ENCODE measurements at regions not wholly inside any gene's neighbourhood (a gene's known extent, or its start where the extent isn't known, plus 50 kb on each side); places are given as distances from the start of the nearest gene placed in this dataset.

GRCh38 chr17:83201206-83202001, 122.0 kb downstream of the METRNL start:
- Mint-ChIP-seq H3K27ac (peak overlapping the region in 5 of 9 donors; percentile 28 to 96 (median 59)), H3K9me3 (no peaks in the 10 kb centered on the region), H3K36me3 (no peaks in the 10 kb centered on the region), H3K4me1 (peaks cover 18 to 59% (median 34%) of the 10 kb centered on the region in 7 donors), H3K4me3 (peak overlapping the region in 1 of 10 donors; percentile 17), H3K27me3 (no peaks in the 10 kb centered on the region)
- DNase-seq (peak in 1 of 9 donors; percentile 20), ATAC-seq (no peak)
- H3K27me3 ChIP-seq (ENCODE audit: control insufficient read depth in 2 of 2, insufficient read depth in 2 of 2, low read length in 2 of 2) = no peaks in the 10 kb centered on the region
- ChIA-PET CTCF (interaction anchor here (0.5 to 2.5 kb wide), 3 partner anchors 358 to 421 kb away, joined by 3 to 7 read pairs (median 4); no protein-coding TSS in a partner anchor), POLR2A (no interaction called here)
- no peaks in the 10 kb centered on the region for H3K9me3 ChIP-seq (ENCODE audit: control insufficient read depth in 2 of 3, low read length in 3 of 3)
- H3K27ac ChIP-seq (ENCODE audit: low read depth, low read length) = no peak overlapping the region
- H3K36me3 ChIP-seq (ENCODE audit: control insufficient read depth in 2 of 3, insufficient read depth in 3 of 3, low read length in 3 of 3) = no peaks in the 10 kb centered on the region
- H3K4me3 ChIP-seq (ENCODE audit: low read length) = no peak overlapping the region
- peaks cover 21 to 22% of the 10 kb centered on the region in 2 donors for H3K4me1 ChIP-seq (ENCODE audit: control insufficient read depth in 2 of 2, insufficient read depth in 2 of 2, low read length in 2 of 2)
- intact Hi-C loops (cut with micrococcal nuclease) = no loop called here

GRCh38 chr17:83202002-83203000, 122.9 kb downstream of the METRNL start:
- ChIA-PET POLR2A (interaction anchor here (0.6 kb wide), 1 partner anchor 721 kb away, joined by 3 read pairs; no protein-coding TSS in a partner anchor), CTCF (no interaction called here)
- peaks cover 21 to 22% of the 10 kb centered on the region in 2 donors for H3K4me1 ChIP-seq (ENCODE audit: control insufficient read depth in 2 of 2, insufficient read depth in 2 of 2, low read length in 2 of 2)
- no peaks in the 10 kb centered on the region for H3K9me3 Mint-ChIP-seq
- ATAC-seq (no peak), DNase-seq (peak in 2 of 9 donors; percentile 4 to 21)
- H3K36me3 ChIP-seq (ENCODE audit: control insufficient read depth in 2 of 3, insufficient read depth in 3 of 3, low read length in 3 of 3) = no peaks in the 10 kb centered on the region
- H3K27ac ChIP-seq (ENCODE audit: low read depth, low read length) = no peak overlapping the region
- H3K9me3 ChIP-seq (ENCODE audit: control insufficient read depth in 2 of 3, low read length in 3 of 3) = no peaks in the 10 kb centered on the region
- no peaks in the 10 kb centered on the region for H3K27me3 Mint-ChIP-seq
- H3K36me3 Mint-ChIP-seq = no peaks in the 10 kb centered on the region
- H3K4me1 Mint-ChIP-seq = peaks cover 18 to 59% (median 34%) of the 10 kb centered on the region in 7 donors
- H3K27me3 ChIP-seq (ENCODE audit: control insufficient read depth in 2 of 2, insufficient read depth in 2 of 2, low read length in 2 of 2) = no peaks in the 10 kb centered on the region
- no peak overlapping the region for H3K4me3 ChIP-seq (ENCODE audit: low read length)
- H3K27ac Mint-ChIP-seq = peak overlapping the region in 4 of 9 donors; percentile 25 to 88 (median 60)
- H3K4me3 Mint-ChIP-seq = peak overlapping the region in 1 of 10 donors; percentile 29
- intact Hi-C loops (cut with micrococcal nuclease) = no loop called here

DNA sequence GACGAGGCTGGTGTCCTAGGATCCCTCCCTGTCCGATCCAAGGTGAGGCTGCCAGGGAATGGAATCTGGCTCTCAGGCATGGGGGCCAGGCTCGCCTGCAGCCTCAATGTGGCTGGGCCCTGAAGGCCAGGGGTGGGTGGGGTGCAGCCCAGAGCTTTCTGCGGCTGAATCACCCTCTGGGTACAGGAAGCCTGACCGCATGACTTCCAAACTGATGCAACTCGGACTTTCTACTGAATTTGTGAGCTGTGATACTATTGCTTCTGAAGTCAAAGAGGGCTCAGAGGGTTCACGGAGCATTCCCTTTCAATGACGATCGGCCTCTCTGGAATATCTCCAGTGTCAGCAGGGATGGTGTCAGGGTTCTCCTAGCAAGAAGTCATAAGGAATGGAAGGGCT, 123.7 kb downstream of the METRNL start:
- Mint-ChIP-seq H3K4me3 (no peak overlapping the region), H3K9me3 (no peaks in the 10 kb centered on the region), H3K4me1 (peaks cover 18 to 54% (median 32%) of the 10 kb centered on the region in 7 donors), H3K36me3 (no peaks in the 10 kb centered on the region), H3K27me3 (no peaks in the 10 kb centered on the region), H3K27ac (peak overlapping the region in 1 of 9 donors; percentile 59)
- no peak overlapping the region for H3K27ac ChIP-seq (ENCODE audit: low read depth, low read length)
- intact Hi-C loops (cut with micrococcal nuclease) = no loop called here
- ChIA-PET POLR2A (no interaction called here), CTCF (no interaction called here)
- H3K9me3 ChIP-seq (ENCODE audit: control insufficient read depth in 2 of 3, low read length in 3 of 3) = no peaks in the 10 kb centered on the region
- H3K36me3 ChIP-seq (ENCODE audit: control insufficient read depth in 2 of 3, insufficient read depth in 3 of 3, low read length in 3 of 3) = no peaks in the 10 kb centered on the region
- ATAC-seq = peak; percentile 39
- H3K4me1 ChIP-seq (ENCODE audit: control insufficient read depth in 2 of 2, insufficient read depth in 2 of 2, low read length in 2 of 2) = peaks cover 21 to 22% of the 10 kb centered on the region in 2 donors
- no peaks in the 10 kb centered on the region for H3K27me3 ChIP-seq (ENCODE audit: control insufficient read depth in 2 of 2, insufficient read depth in 2 of 2, low read length in 2 of 2)
- H3K4me3 ChIP-seq (ENCODE audit: low read length) = no peak overlapping the region
- DNase-seq = peak in 3 of 9 donors; percentile 4 to 20 (median 15)

GRCh38 chr17:83203472-83204221, 124.2 kb downstream of the METRNL start:
- no peak overlapping the region for H3K27ac ChIP-seq (ENCODE audit: low read depth, low read length)
- no peak overlapping the region for H3K4me3 ChIP-seq (ENCODE audit: low read length)
- DNase-seq (peak in 3 of 9 donors; percentile 4 to 21 (median 8)), ATAC-seq (no peak)
- H3K4me1 Mint-ChIP-seq = peaks cover 18 to 51% (median 32%) of the 10 kb centered on the region in 7 donors
- H3K4me3 Mint-ChIP-seq = no peak overlapping the region
- no peaks in the 10 kb centered on the region for H3K36me3 ChIP-seq (ENCODE audit: control insufficient read depth in 2 of 3, insufficient read depth in 3 of 3, low read length in 3 of 3)
- peaks cover 16 to 18% of the 10 kb centered on the region in 2 donors for H3K4me1 ChIP-seq (ENCODE audit: control insufficient read depth in 2 of 2, insufficient read depth in 2 of 2, low read length in 2 of 2)
- H3K36me3 Mint-ChIP-seq = no peaks in the 10 kb centered on the region
- no peaks in the 10 kb centered on the region for H3K9me3 Mint-ChIP-seq
- no peaks in the 10 kb centered on the region for H3K27me3 Mint-ChIP-seq
- no peaks in the 10 kb centered on the region for H3K27me3 ChIP-seq (ENCODE audit: control insufficient read depth in 2 of 2, insufficient read depth in 2 of 2, low read length in 2 of 2)
- POLR2A ChIA-PET = no interaction called here
- CTCF ChIA-PET = no interaction called here
- peak overlapping the region in 8 of 9 donors; percentile 0 to 70 (median 32) for H3K27ac Mint-ChIP-seq
- no peaks in the 10 kb centered on the region for H3K9me3 ChIP-seq (ENCODE audit: control insufficient read depth in 2 of 3, low read length in 3 of 3)
- intact Hi-C loops (cut with micrococcal nuclease) = no loop called here

GRCh38 chr17:83204230-83204725, 124.9 kb downstream of the METRNL start:
- H3K4me1 Mint-ChIP-seq = peaks cover 16 to 48% (median 28%) of the 10 kb centered on the region in 7 donors

More at GRCh38 chr17:83204230-83204725, 124.9 kb downstream of the METRNL start:
- Histone ChIP-seq H3K27ac (ENCODE audit: low read depth, low read length) (no peak overlapping the region), H3K36me3 (ENCODE audit: control insufficient read depth in 2 of 3, insufficient read depth in 3 of 3, low read length in 3 of 3) (no peaks in the 10 kb centered on the region), H3K4me3 (ENCODE audit: low read length) (no peak overlapping the region), H3K9me3 (ENCODE audit: control insufficient read depth in 2 of 3, low read length in 3 of 3) (no peaks in the 10 kb centered on the region), H3K27me3 (ENCODE audit: control insufficient read depth in 2 of 2, insufficient read depth in 2 of 2, low read length in 2 of 2) (no peaks in the 10 kb centered on the region), H3K4me1 (ENCODE audit: control insufficient read depth in 2 of 2, insufficient read depth in 2 of 2, low read length in 2 of 2) (peaks cover 10 to 15% of the 10 kb centered on the region in 2 donors)
- peak overlapping the region in 7 of 9 donors; percentile 0 to 58 (median 16) for H3K27ac Mint-ChIP-seq
- ChIA-PET POLR2A (no interaction called here), CTCF (no interaction called here)
- intact Hi-C loops (cut with micrococcal nuclease) = no loop called here
- ATAC-seq (no peak), DNase-seq (peak in 1 of 9 donors; percentile 2)
- H3K9me3 Mint-ChIP-seq = no peaks in the 10 kb centered on the region
- H3K27me3 Mint-ChIP-seq = no peaks in the 10 kb centered on the region
- H3K36me3 Mint-ChIP-seq = no peaks in the 10 kb centered on the region
- H3K4me3 Mint-ChIP-seq = peak overlapping the region in 1 of 10 donors; percentile 34
